GM12872 (cell line): ENCODE measurements at regions not wholly inside any gene's neighbourhood (a gene's known extent, or its start where the extent isn't known, plus 50 kb on each side); places are given as distances from the start of the nearest gene placed in this dataset.

Experiments used
- TF ChIP-seq, protein P1 (sequence below): IDR thresholded peaks from 3 replicates; pipeline ENCODE4 v1.5.1; 2011; ENCODE audit warnings: low read depth, mild to moderate bottlenecking, low read length, moderate library complexity; ENCODE audit not compliant: insufficient read depth

DNA sequence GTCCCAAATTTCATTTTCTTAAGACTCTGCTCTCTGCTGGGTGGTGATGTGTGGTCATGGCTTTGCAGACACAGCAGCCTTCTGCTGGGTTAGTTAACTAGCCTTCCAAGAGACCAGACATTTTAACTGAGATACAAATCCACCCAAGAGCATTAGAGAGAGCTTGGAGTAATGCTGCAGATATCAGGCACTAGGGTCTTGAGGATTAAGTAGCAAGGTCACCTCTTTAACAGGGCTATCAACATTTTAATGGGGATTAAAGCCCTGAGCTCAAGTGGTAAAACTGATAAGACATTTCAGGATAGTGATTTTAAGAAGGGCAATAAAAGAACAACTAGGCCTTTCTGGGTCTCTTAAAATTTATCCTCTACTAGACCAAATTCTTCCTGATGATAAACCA, 461.2 kb downstream of the MEIS1 start:
- TF ChIP-seq, protein P1, sequence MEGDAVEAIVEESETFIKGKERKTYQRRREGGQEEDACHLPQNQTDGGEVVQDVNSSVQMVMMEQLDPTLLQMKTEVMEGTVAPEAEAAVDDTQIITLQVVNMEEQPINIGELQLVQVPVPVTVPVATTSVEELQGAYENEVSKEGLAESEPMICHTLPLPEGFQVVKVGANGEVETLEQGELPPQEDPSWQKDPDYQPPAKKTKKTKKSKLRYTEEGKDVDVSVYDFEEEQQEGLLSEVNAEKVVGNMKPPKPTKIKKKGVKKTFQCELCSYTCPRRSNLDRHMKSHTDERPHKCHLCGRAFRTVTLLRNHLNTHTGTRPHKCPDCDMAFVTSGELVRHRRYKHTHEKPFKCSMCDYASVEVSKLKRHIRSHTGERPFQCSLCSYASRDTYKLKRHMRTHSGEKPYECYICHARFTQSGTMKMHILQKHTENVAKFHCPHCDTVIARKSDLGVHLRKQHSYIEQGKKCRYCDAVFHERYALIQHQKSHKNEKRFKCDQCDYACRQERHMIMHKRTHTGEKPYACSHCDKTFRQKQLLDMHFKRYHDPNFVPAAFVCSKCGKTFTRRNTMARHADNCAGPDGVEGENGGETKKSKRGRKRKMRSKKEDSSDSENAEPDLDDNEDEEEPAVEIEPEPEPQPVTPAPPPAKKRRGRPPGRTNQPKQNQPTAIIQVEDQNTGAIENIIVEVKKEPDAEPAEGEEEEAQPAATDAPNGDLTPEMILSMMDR = no peak

DNA sequence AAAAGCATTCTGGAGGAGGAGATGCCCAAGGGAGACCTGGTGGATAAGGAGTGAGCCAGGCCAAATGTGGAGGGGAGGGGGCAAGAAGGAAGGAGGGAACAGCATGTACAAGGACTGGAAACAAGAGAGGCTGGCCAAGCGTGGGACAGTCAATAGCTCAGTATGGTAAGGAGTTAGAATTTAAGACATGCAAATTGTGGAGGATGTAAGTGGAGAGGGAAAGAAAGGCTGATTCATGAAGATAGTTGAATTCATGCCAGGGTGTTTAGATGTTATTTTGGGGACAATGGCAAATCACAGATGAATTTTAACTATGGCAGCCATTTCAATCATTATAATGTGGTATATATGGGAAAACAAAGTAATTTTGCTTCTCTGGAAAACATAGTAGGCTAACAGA, 462.3 kb downstream of the MEIS1 start:
- TF ChIP-seq, protein P1 = no peak

DNA sequence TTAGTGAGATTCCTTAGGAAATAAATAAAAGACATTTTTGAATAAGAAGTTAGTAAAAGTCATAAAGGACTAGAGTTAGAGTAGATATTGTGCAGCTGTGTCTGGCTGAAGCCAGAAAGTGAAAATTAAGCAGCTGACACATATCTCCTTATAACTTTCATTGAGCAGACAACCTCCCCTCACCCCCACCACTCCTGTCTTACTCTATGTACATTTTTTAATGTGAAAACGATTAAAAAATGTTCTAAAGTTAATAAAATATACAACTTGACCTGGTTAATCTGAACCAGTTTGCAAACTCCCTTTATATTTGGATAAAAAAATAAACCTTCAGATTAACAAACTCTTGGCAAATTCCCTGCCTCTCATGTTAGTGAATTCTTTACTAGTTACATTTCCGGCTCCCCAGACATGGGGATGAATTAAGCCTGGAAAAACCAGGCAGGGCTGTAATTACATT, 462.8 kb downstream of the MEIS1 start:
- TF ChIP-seq, protein P1 = no peak

DNA sequence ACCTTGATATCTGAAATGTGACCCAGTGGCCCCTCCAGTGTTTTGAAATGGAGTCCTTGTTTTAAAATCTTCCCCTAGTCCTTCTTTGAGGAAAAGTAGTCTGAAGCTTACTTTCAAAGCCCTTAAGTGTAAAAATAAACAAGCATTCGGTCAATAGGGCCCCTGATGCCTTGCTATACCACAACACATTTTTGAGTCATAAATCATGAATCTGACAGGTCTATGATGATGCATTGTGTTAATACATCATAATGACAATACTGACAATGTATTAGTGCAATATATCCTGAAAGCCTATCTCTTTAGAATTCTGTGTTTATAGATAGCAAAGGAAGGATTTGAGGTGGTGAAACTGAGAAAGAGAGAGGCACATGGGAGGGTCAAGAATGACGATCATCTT, 464.2 kb downstream of the MEIS1 start:
- TF ChIP-seq, protein P1 = no peak

DNA sequence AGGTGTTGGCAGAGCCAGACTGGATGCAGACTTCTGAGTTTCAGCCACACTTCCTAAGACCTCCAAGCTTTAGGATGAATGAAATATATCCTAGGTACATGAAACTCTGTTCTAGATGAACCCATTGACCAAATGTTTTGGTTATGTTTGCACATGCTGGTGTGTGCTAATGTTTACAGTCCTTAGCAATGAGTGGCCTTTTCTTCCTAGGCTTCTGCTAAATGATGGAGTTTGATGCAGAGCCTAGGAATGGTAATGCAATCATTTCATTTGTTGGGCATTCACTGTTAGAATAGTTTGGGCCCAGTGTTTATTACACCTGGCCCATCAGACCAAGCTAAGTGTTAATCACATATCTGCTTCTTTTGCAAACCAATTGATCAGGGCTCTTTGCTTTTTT, 464.7 kb downstream of the MEIS1 start:
- TF ChIP-seq, protein P1 = no peak

DNA sequence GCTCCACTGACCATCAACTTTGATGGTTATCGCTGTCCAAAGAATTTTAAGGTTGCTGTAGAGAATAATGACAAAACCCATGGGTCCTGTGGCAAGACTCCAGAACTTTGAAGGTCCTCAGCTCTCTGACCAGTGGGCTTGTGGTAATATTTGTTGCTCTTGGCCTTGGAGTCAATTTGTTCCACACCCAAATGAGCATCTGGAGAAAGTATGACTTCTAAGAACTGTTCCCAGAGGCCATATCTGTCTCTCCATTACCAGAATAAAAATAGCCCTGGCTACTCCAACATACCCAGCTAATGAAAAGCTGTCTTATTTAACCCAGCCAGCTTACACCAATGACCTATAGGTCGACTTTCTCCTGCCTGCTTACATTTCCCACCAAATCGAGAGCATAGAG, 466.4 kb downstream of the MEIS1 start:
- TF ChIP-seq, protein P1 = no peak

DNA sequence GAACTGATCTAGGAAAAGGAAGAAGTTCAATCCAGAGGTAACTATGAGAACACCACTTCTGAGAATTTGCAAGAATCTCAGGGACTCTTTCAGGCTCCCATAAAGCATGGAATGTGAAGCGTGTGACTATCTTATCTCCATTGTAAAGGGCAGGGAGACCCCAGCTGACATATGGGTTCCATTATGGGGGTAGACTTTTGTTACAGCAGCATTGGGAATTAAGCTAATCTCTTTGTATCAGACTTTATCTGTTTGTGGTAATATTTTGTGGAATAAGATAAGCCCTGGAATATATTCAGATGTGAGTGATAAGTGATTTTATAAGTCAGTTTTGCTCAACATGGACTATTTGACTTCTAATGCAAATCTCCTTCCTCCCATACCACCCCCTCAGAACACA, 468.3 kb downstream of the MEIS1 start:
- TF ChIP-seq, protein P1 = no peak
